ENCODE measurements at regions not wholly inside any gene's neighbourhood (a gene's known extent, or its start where the extent isn't known, plus 50 kb on each side); places are given as distances from the start of the nearest gene placed in this dataset.

DNA sequence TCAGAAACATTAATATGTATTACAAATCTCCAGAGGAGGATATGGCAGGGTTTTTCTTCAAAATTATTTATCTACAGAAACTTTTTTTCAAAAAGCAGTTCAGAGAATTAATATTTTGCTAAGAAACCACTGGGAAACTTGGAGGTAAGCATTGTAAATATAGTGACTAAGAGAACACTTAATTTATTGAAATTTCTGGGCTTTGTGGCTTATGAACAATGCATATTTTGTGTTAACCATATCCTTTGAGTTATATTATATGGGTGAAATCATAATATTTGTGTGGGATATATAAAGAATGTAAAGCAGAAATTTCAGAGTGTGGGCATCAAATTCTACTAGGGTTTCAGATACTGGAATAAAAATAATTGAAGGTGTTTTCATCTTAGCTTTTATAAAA lies 1059.2 kb downstream of the ZPLD1 start:
- DNase-seq = no peak
- Histone ChIP-seq H3K27me3 (ENCODE audit: control insufficient read depth, insufficient read depth, low read length) (no peaks in the 10 kb centered on the region), H3K36me3 (ENCODE audit: control insufficient read depth, insufficient read depth, low read length) (no peaks in the 10 kb centered on the region), H3K4me1 (ENCODE audit: control insufficient read depth, insufficient read depth, low read length) (no peaks in the 10 kb centered on the region), H3K9me3 (ENCODE audit: control insufficient read depth, insufficient read depth, low read length) (no peaks in the 10 kb centered on the region), H3K4me3 (ENCODE audit: low read length) (no peak overlapping the region), H3K27ac (ENCODE audit: low read length) (no peak overlapping the region)
- no peak overlapping the region for H3K4me3 Mint-ChIP-seq
- H3K27ac Mint-ChIP-seq = no peak overlapping the region
- H3K27me3 Mint-ChIP-seq (ENCODE audit: low read depth in 2 of 2) = no peaks in the 10 kb centered on the region
- peaks cover 9 to 30% of the 10 kb centered on the region in 2 donors for H3K9me3 Mint-ChIP-seq
- H3K4me1 Mint-ChIP-seq = no peaks in the 10 kb centered on the region
- intact Hi-C loops (cut with micrococcal nuclease) = no loop called here
- TF ChIP-seq, protein P1, sequence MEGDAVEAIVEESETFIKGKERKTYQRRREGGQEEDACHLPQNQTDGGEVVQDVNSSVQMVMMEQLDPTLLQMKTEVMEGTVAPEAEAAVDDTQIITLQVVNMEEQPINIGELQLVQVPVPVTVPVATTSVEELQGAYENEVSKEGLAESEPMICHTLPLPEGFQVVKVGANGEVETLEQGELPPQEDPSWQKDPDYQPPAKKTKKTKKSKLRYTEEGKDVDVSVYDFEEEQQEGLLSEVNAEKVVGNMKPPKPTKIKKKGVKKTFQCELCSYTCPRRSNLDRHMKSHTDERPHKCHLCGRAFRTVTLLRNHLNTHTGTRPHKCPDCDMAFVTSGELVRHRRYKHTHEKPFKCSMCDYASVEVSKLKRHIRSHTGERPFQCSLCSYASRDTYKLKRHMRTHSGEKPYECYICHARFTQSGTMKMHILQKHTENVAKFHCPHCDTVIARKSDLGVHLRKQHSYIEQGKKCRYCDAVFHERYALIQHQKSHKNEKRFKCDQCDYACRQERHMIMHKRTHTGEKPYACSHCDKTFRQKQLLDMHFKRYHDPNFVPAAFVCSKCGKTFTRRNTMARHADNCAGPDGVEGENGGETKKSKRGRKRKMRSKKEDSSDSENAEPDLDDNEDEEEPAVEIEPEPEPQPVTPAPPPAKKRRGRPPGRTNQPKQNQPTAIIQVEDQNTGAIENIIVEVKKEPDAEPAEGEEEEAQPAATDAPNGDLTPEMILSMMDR (IDR thresholded peaks at IDR 0.05) = no peak
- no peak for ATAC-seq
- H3K36me3 Mint-ChIP-seq = no peaks in the 10 kb centered on the region

DNA sequence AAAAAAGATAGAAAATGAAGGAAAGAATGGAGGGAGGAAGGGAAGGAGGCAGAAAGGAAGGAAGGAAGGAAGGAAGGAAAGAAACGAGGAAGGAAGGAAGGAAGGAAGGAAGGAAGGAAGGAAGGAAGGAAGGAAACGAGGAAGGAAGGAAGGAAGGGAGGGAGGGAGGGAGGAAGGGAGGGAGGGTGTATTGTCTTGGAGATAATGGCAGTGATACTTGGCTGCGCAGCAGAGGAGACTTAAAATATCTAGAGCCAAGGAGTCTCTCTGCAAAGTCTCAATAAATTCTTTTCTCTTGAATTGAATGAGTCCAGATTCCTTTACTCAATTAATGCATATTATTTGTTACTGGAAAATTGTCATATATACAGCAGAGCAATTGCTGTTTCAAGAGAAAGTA lies 1059.7 kb downstream of the ZPLD1 start:
- no peak overlapping the region for H3K4me3 ChIP-seq (ENCODE audit: low read length)
- DNase-seq (no peak), ATAC-seq (no peak)
- no peak overlapping the region for H3K4me3 Mint-ChIP-seq
- no peaks in the 10 kb centered on the region for H3K4me1 ChIP-seq (ENCODE audit: control insufficient read depth, insufficient read depth, low read length)
- no peak overlapping the region for H3K27ac ChIP-seq (ENCODE audit: low read length)
- no peaks in the 10 kb centered on the region for H3K9me3 ChIP-seq (ENCODE audit: control insufficient read depth, insufficient read depth, low read length)
- no peaks in the 10 kb centered on the region for H3K36me3 ChIP-seq (ENCODE audit: control insufficient read depth, insufficient read depth, low read length)
- peaks cover 9 to 27% of the 10 kb centered on the region in 2 donors for H3K9me3 Mint-ChIP-seq
- H3K27me3 ChIP-seq (ENCODE audit: control insufficient read depth, insufficient read depth, low read length) = no peaks in the 10 kb centered on the region
- no peaks in the 10 kb centered on the region for H3K36me3 Mint-ChIP-seq
- intact Hi-C loops (cut with micrococcal nuclease) = no loop called here
- no peak overlapping the region for H3K27ac Mint-ChIP-seq
- H3K27me3 Mint-ChIP-seq (ENCODE audit: low read depth in 2 of 2) = no peaks in the 10 kb centered on the region
- TF ChIP-seq, protein P1 (IDR thresholded peaks at IDR 0.05) = no peak
- 53% methylated on average over 3 of the region's 3 CpGs for WGBS (ENCODE audit: insufficient coverage)
- no peaks in the 10 kb centered on the region for H3K4me1 Mint-ChIP-seq

DNA sequence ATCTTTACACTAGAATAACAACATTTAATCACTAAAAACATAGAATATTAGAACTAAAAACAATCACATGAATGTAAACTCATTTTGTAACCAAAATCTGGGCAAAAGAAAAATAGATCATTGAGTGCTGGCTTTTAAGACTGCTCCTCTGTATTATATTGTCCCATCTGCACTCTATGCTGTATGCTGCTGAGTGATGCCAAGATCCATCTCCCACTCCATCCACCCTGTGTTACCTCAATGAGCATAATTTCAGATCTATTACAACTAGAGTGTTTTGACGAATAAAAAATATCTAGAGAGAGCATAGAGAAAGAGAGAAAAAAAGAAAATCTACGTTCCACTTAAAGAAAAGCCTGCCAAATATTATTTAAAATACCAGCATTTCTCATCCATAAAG lies 1060.4 kb downstream of the ZPLD1 start:
- no peak for DNase-seq
- Histone ChIP-seq H3K36me3 (ENCODE audit: control insufficient read depth, insufficient read depth, low read length) (no peaks in the 10 kb centered on the region), H3K27me3 (ENCODE audit: control insufficient read depth, insufficient read depth, low read length) (no peaks in the 10 kb centered on the region), H3K4me3 (ENCODE audit: low read length) (no peak overlapping the region), H3K9me3 (ENCODE audit: control insufficient read depth, insufficient read depth, low read length) (no peaks in the 10 kb centered on the region), H3K4me1 (ENCODE audit: control insufficient read depth, insufficient read depth, low read length) (no peaks in the 10 kb centered on the region), H3K27ac (ENCODE audit: low read length) (no peak overlapping the region)
- TF ChIP-seq, protein P1 (IDR thresholded peaks at IDR 0.05) = no peak
- no peak overlapping the region for H3K27ac Mint-ChIP-seq
- no CpG with 5 or more reads among the region's 2 CpGs for WGBS (ENCODE audit: insufficient coverage)
- no peaks in the 10 kb centered on the region for H3K4me1 Mint-ChIP-seq
- H3K27me3 Mint-ChIP-seq (ENCODE audit: low read depth in 2 of 2) = no peaks in the 10 kb centered on the region
- peaks cover 10 to 26% of the 10 kb centered on the region in 2 donors for H3K9me3 Mint-ChIP-seq
- no peak for ATAC-seq
- H3K36me3 Mint-ChIP-seq = no peaks in the 10 kb centered on the region
- intact Hi-C loops (cut with micrococcal nuclease) = no loop called here
- H3K4me3 Mint-ChIP-seq = no peak overlapping the region

DNA sequence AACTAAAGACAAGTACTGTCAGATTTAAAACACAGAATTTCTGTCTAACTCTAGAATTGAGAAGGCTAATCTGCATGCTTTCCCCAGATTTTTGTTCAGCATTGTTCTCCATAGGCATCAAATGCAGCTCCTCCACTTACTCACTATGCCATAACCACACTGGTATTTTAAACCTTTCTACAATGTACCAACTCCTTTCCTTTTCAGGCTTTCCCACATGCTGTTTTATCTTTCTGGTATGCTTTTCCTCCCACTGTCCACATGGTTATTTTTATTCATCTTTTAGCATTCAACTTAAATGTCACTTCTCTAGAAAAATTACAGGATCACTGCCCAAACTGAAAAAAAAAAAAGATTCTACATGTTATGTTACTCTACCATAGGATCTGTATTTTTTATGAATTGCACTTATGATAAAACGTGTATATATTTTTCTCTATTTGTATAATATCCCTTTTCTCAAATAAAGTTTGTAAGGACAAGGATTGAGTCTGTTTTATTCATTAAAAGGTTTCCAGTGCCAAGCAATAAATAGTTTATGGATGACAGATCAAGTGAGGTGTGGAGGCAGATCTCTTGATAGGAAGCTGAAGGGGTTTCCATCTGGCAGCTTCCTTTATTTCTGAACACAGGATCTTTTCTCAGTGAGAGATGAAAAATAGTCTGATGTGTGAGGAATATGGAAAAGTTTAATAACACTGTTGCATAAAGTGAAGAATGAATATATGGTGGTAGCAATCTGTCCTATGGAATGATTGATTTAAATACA lies 1064.5 kb downstream of the ZPLD1 start:
- no peaks in the 10 kb centered on the region for H3K9me3 ChIP-seq (ENCODE audit: control insufficient read depth, insufficient read depth, low read length)
- Mint-ChIP-seq H3K27ac (no peak overlapping the region), H3K4me1 (no peaks in the 10 kb centered on the region), H3K9me3 (peaks cover 7 to 14% of the 10 kb centered on the region in 2 donors), H3K36me3 (no peaks in the 10 kb centered on the region), H3K4me3 (no peak overlapping the region), H3K27me3 (ENCODE audit: low read depth in 2 of 2) (no peaks in the 10 kb centered on the region)
- TF ChIP-seq, protein P1 (IDR thresholded peaks at IDR 0.05) = no peak
- H3K27me3 ChIP-seq (ENCODE audit: control insufficient read depth, insufficient read depth, low read length) = no peaks in the 10 kb centered on the region
- no peak overlapping the region for H3K4me3 ChIP-seq (ENCODE audit: low read length)
- no CpG with 5 or more reads among the region's 1 CpG for WGBS (ENCODE audit: insufficient coverage)
- H3K4me1 ChIP-seq (ENCODE audit: control insufficient read depth, insufficient read depth, low read length) = no peaks in the 10 kb centered on the region
- no peaks in the 10 kb centered on the region for H3K36me3 ChIP-seq (ENCODE audit: control insufficient read depth, insufficient read depth, low read length)
- no peak overlapping the region for H3K27ac ChIP-seq (ENCODE audit: low read length)
- intact Hi-C loops (cut with micrococcal nuclease) = no loop called here
- ATAC-seq (no peak), DNase-seq (no peak)
